UCSD-AML1 (cell line): ENCODE measurements at regions not wholly inside any gene's neighbourhood (a gene's known extent, or its start where the extent isn't known, plus 50 kb on each side); places are given as distances from the start of the nearest gene placed in this dataset.
"Not testable (repeated sequence)": the region's sequence is repeated elsewhere in the genome, so short reads cannot be mapped to it uniquely, and the experiment has no call there.

Source experiments
- DNase-seq: peaks from one replicate; lab custom pipeline; 2025; ENCODE audit not compliant: unreplicated experiment; lab: John Stamatoyannopoulos, UW

DNA sequence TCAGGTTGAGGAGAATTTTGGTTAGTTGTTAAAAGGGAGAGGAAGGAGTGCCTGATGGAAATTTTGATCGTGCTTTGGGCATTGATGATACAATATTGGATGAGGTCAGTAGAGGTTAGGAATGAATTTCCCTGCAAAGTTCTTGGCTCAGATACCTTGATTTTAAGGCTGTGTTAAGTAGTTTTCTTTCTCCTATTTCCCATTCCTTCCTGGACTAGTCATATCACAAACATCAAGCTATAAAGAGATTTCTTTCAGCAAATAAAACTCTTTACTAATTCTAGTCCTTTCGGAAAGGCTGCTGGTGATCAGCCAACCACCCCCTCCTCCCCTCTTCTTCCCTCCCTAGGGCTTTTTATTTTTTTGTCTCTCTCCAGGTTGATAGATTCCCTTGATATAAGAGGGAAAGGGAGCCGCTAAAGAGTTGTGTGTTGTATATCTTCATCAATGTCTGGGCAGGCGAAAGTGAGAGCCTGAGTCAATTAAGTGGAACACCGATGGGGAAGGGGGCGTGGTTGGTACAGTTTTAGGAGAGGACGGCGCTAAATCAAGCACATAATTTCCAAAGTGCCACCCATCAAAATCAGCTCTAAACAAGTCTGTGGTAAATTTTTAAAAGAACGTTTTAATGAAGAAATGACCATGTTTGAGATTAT, 100.1 kb upstream of the PLXNA2 start:
- DNase-seq, result no peak

- DNase-seq, result no peak
These were observed 103.0 kb upstream of the PLXNA2 start for GRCh38 chr1:208347191-208347590.

- DNase-seq, result no peak
These were observed 105.6 kb upstream of the PLXNA2 start for GRCh38 chr1:208349694-208350330.

DNA sequence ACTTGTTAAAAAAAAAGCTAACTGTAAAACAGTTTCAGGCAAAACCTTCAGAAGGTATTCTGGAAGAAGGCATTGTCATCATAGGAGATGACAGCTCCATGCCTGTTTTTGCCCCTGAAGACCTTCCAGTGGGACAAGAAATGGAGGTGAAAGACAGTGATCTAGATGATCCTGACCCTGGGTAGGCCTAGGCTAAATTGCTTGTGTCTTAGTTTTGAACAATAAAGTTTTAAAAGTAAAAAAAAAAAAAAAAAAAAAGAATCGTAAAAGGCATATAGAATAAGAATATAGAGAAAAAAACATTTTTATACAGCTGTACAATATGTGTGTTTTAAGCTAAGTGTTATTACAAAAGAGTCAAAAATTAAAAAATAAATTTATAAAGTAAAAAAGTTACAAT, 106.6 kb upstream of the PLXNA2 start:
- no peak for DNase-seq

- no peak for DNase-seq
These were observed 107.7 kb upstream of the PLXNA2 start for GRCh38 chr1:208351838-208352237.

DNA sequence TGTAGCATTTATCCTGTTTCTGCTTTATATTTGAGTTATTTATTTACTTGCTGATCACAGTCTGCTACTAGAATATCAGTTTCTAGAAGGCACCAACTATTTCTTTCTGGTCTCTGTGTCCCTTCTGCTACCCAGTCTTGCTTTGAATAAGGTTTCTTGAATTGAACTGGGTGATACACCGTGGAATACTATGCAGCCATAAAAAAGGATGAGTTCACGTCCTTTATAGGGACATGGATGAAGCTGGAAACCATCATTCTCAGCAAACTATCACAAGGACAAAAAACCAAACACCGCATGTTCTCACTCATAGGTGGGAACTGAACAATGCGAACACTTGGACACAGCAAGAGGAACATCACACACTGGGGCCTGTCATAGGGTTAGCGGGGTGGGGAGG, 109.6 kb upstream of the PLXNA2 start:
- DNase-seq, result not testable (repeated sequence)

DNA sequence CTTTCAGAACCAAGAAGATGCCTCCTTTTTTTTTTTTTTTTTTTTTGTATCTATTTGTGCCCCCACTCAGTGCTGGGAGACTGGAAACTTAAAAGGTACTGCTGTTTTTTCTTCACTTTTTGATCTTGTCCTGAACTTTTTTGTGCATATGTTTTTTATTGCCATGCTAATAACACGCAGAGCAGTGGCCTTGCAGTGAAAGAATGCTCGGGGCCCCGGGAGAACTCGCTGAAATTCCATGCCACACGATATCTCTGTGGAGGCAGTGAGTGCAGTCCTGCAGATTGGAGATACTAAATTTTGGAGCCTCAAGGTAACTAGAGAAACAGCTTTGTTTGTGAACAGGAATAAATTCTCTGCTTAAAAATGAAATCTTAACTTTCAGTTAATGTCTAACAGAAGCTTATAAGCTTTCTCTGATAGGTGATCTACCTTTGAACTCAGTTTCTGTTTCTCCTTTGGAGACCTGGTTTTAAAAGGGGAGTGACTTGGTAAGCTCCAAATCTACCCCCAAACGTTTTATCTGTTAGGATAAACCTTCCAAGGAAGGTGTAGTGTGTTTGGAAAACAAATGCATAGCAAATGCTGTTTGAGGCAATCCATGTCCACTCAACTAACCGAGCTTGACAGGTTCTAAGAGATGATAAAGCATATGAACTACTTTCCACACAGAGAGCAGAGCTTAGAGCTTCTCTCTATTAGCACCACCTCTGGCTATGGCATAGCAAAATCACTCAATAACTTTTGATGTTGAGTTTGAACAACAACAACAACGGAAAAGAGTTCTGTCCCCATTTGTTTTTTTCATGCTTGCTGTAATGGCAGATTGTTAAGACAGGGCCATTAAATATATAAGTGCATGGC, 113.7 kb upstream of the PLXNA2 start:
- DNase-seq, result no peak

DNA sequence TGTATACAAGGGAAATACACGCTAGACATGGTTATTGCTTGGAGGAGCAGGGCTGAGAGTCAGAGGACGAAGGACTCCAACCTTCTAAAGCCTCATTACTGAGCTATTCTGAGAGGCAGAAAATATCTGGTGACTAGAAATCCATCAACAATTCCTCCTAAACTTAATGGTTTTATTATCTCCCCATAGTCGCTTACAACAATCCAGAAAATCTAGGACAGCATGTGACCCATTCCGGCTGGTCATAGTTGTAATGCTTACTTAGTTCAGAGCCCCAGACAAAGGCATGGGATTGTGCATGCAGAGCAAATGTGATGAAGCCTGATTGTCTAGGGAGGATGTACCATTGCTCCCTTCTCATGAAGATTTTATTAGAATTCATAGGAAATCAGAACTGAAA, 114.5 kb upstream of the PLXNA2 start:
- DNase-seq, result no peak

GRCh38 chr1:208362011-208362410, 117.8 kb upstream of the PLXNA2 start:
- DNase-seq, result no peak

- DNase-seq, result no peak
These were observed 122.4 kb upstream of the PLXNA2 start for GRCh38 chr1:208366559-208366958.

- no peak for DNase-seq
These were observed 124.9 kb upstream of the PLXNA2 start for GRCh38 chr1:208369045-208369444.

GRCh38 chr1:208369658-208370057, 125.5 kb upstream of the PLXNA2 start:
- DNase-seq, result no peak

- DNase-seq, result no peak
These were observed 130.3 kb upstream of the PLXNA2 start for GRCh38 chr1:208374391-208374941.

DNA sequence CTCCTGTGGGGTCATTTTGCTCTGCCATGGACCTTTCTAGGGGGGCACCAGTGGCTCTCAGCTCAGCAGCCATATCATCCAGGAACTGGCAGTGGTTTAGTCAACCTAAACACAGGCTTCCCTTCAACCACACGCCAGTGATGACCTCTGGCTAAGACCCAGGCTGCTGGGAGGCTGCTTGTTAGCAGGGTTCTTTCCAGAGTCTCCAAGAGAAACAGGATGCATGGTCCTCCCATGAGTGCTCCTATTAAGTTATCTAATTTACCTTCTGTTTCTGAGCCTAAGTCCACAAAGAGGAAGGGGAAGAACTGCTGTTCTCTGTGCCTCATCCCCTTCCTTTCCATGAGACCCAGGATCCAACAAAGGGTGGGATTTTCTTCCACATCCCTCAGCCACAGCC, 137.3 kb upstream of the PLXNA2 start:
- DNase-seq, result no peak

GRCh38 chr1:208387908-208388811, 144.0 kb upstream of the PLXNA2 start:
- no peak for DNase-seq

DNA sequence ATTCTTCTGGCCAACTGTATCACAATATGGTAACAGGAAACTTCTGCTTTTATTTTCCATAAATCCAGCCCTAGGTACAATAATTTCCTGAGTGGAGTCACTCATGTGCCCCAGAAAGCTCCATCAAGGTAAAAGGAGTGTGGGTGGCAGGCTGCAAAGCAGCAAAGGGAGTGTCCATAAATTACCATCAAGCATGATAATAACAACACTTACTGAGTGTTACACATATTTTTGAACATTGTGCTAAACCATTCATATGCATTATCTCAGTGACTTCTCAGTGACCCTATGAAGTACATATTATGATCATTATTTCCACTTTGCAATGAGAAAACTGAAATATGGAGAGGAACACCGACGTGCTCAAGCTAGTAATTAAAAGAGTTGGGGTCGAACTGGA, 149.2 kb upstream of the PLXNA2 start:
- DNase-seq, result no peak

- no peak for DNase-seq
These were observed 149.6 kb upstream of the PLXNA2 start for GRCh38 chr1:208393826-208394225.

- DNase-seq, result no peak
These were observed 153.1 kb upstream of the PLXNA2 start for GRCh38 chr1:208397286-208397685.

DNA sequence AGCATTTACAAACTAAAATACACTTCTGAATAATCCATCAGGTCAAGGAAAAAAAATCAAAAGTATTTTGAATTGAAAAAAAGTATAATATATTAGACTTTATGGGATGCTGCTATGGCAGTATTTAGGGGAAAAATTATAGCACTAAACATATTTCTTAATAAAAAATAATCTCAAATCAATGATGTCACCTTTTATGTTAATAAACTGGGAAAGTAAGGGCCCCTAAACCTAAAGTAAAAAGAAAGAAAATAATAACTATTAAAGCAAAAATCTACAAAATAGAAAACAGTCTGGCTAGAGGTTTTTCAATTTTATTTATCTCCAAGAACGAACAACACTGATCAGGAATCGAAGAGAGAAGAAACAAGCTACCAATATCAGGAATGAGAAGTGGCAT, 160.8 kb upstream of the PLXNA2 start:
- DNase-seq, result no peak

DNA sequence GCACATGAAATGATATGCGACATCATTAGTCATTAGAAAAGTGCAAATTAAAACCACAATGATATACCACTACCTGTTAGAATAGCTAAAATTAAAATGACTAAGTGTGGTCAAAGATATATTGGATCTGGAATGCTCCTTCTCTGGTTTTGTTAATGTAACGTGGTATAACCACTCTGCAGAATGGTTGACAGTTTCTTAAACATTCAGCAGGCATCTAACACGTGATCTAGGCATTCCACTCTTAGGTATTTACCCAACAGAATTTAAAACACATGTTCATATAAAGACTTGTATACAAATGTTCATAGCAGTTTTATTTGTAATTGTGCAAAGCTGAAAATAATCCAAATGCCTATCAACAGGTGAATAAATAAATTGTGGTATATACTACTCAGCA, 165.0 kb upstream of the PLXNA2 start:
- no peak for DNase-seq

DNA sequence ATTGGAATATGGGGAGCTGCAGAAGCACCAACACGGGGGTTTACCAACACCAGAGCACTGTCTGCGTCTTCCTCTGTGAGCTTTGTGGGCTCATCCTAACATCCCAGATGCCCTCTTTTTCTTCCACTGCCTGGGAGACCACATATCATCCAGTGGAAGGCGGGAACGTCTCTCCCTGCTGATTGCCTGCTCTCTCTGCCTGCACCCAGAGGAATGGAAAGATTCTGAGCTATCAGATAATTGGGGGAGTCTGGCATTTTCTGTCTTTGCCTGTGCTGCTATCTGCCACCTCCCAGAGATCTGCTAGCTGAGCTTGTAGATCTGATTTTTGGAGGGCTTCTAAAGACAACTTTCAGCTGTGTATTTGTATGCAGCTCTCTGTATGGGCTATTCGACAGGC, 166.2 kb upstream of the PLXNA2 start:
- no peak for DNase-seq
